HCT116 (cell line): ENCODE measurements at regions not wholly inside any gene's neighbourhood (a gene's known extent, or its start where the extent isn't known, plus 50 kb on each side); places are given as distances from the start of the nearest gene placed in this dataset.

Experiments used
- ATAC-seq: fragments of 200-7000 bp; cut with Tn5 transposase; 2 replicates; pipeline ENCODE4 v1.9.1; 2020; ENCODE audit warnings: mild to moderate bottlenecking, moderate library complexity
- BruUV-seq: library from RNA; stranded (reverse); fragments of 400-500 nt; replicated peaks from 2 replicates; lab custom pipeline; 2021; lab: Mats Ljungman, UMichigan
- CTCF ChIA-PET: fragments of 300-600 bp; sonication (Branson Sonifier 250); formaldehyde crosslinking; loops from one replicate; lab custom pipeline; 2021; ENCODE audit warnings: antibody characterized with exemption; lab: Charles Lee
- POLR2A ChIA-PET: fragments of 300-600, 350-600 bp; sonication (Branson Sonifier 250); formaldehyde crosslinking; loops from one replicate; lab custom pipeline; 2021; ENCODE audit warnings: antibody characterized with exemption; lab: Charles Lee
- RAD21 ChIA-PET, 2 experiments: fragments of 300-600 bp; sonication (Branson Sonifier 250); formaldehyde crosslinking; loops; one replicate each; lab custom pipeline; 2023; ENCODE audit warnings: low total read pairs in 2 of 2; ENCODE audit not compliant: uncharacterized antibody in 2 of 2, unreplicated experiment in 2 of 2, low non-redundant PET in 1 of 2; lab: Charles Lee
- DNase-seq: peaks from one replicate; pipeline ENCODE4 v3.0.0-alpha.2; 2010; ENCODE audit warnings: low read depth, low spot score
- H2AFZ ChIP-seq: fragments of 200-600 bp; shearing (Covaris generic), sonication (generic); 2 replicates; pipeline ENCODE4 v1.6.1; 2017; ENCODE audit warnings: low read depth, mixed run types, mixed read lengths, antibody characterized with exemption, low read length; ENCODE audit not compliant: poor library complexity, severe bottlenecking
- H3K27ac ChIP-seq: 2 replicates; pipeline ENCODE4 v1.5.1; 2012; ENCODE audit warnings: low read depth, low read length
- H3K27me3 ChIP-seq: fragments of 200-600 bp; sonication (generic); 2 replicates; pipeline ENCODE4 v1.6.1; 2016; ENCODE audit warnings: mixed run types, low read length, mixed read lengths; ENCODE audit not compliant: insufficient read depth
- H3K36me3 ChIP-seq, 2 experiments: fragments of 200-500 bp in 1 of 2; fragments of 200-600 bp in 1 of 2; sonication (Bioruptor generic) in 1 of 2; sonication (generic) in 1 of 2; 2 replicates each; pipeline versions ENCODE4 v1.5.1 to v1.6.1; 2014 to 2016; ENCODE audit warnings: low read length in 2 of 2, inconsistent platforms in 1 of 2, mixed read lengths in 1 of 2, mixed run types in 1 of 2; ENCODE audit not compliant: insufficient read depth in 2 of 2, control insufficient read depth in 1 of 2
- H3K4me1 ChIP-seq, 2 experiments: fragments of 200-600 bp in 1 of 2; sonication (generic) in 1 of 2; 2 replicates each; pipeline versions ENCODE4 v1.5.1 to v1.6.1; 2012 to 2017; ENCODE audit warnings: low read length in 2 of 2, inconsistent platforms in 1 of 2, mild to moderate bottlenecking in 1 of 2, mixed read lengths in 1 of 2, mixed run types in 1 of 2, moderate library complexity in 1 of 2; ENCODE audit not compliant: insufficient read depth in 2 of 2, control insufficient read depth in 1 of 2
- H3K4me2 ChIP-seq: fragments of 200-600 bp; sonication (generic); 2 replicates; pipeline ENCODE4 v1.6.1; 2017; ENCODE audit warnings: mixed run types, low read length, mixed read lengths
- H3K4me3 ChIP-seq, 2 experiments: fragments of 200-600 bp in 1 of 2; sonication (generic) in 1 of 2; replicated peaks in 1 of 2; 2 replicates each; pipeline ENCODE4 v1.5.1; 2011 to 2016; ENCODE audit warnings: low read length in 2 of 2, control low read depth in 1 of 2, low read depth in 1 of 2, mild to moderate bottlenecking in 1 of 2, mixed read lengths in 1 of 2, mixed run types in 1 of 2
- H3K79me2 ChIP-seq: fragments of 200-600 bp; sonication (generic); 2 replicates; pipeline ENCODE4 v1.6.1; 2017; ENCODE audit warnings: mild to moderate bottlenecking, mixed run types, low read length, moderate library complexity, mixed read lengths; ENCODE audit not compliant: insufficient read depth
- H3K9ac ChIP-seq: fragments of 200-600 bp; sonication (generic); 2 replicates; pipeline ENCODE4 v1.6.1; 2016; ENCODE audit warnings: low read length, mixed read lengths
- H3K9me2 ChIP-seq: fragments of 200-600 bp; sonication (generic), shearing (Covaris generic); 2 replicates; pipeline ENCODE4 v1.6.1; 2017; ENCODE audit warnings: mixed run types, mild to moderate bottlenecking, moderate library complexity; ENCODE audit not compliant: insufficient read depth
- H3K9me3 ChIP-seq, 2 experiments: fragments of 200-500 bp in 1 of 2; fragments of 200-600 bp in 1 of 2; sonication (Bioruptor generic) in 1 of 2; sonication (generic) in 1 of 2; 2 replicates each; pipeline ENCODE4 v1.6.1; 2014 to 2017; ENCODE audit warnings: low read length in 2 of 2, mixed read lengths in 2 of 2, inconsistent platforms in 1 of 2, low read depth in 1 of 2, mild to moderate bottlenecking in 1 of 2, mixed run types in 1 of 2, moderate library complexity in 1 of 2; ENCODE audit not compliant: control insufficient read depth in 1 of 2, insufficient read depth in 1 of 2
- H4K20me1 ChIP-seq: fragments of 200-600 bp; sonication (generic), shearing (Covaris generic); 2 replicates; pipeline ENCODE4 v1.6.1; 2017; ENCODE audit warnings: mixed run types, mild to moderate bottlenecking, moderate library complexity; ENCODE audit not compliant: insufficient read depth
- CBX3 ChIP-seq: IDR thresholded peaks from 2 replicates; pipeline ENCODE4 v1.6.1; 2012; ENCODE audit warnings: low read depth
- CEBPB ChIP-seq: IDR thresholded peaks from 2 replicates; pipeline ENCODE4 v1.6.1; 2012; ENCODE audit warnings: low read depth
- EGR1 ChIP-seq: IDR thresholded peaks from 2 replicates; pipeline ENCODE4 v1.6.1; 2012; ENCODE audit warnings: low read depth
- ELF1 ChIP-seq: IDR thresholded peaks from 2 replicates; pipeline ENCODE4 v1.6.1; 2012; ENCODE audit warnings: low read depth, borderline replicate concordance
- EZH2 ChIP-seq: fragments of 200-600 bp; sonication (generic); IDR thresholded peaks from 2 replicates; pipeline ENCODE4 v1.6.1; 2017; ENCODE audit warnings: antibody characterized with exemption, mixed run types
- FOSL1 ChIP-seq: IDR thresholded peaks from 2 replicates; pipeline ENCODE4 v1.6.1; 2012; ENCODE audit warnings: low read depth
- JUND ChIP-seq: IDR thresholded peaks from 2 replicates; pipeline ENCODE4 v1.6.1; 2012
- POLR2A ChIP-seq: IDR thresholded peaks from 2 replicates; pipeline ENCODE4 v1.7.0; 2011; ENCODE audit warnings: borderline replicate concordance; ENCODE audit not compliant: insufficient read depth, insufficient read length; ENCODE audit errors: extremely low read depth
- POLR2AphosphoS5 ChIP-seq: IDR thresholded peaks from 2 replicates; pipeline ENCODE4 v1.6.1; 2011; ENCODE audit warnings: mild to moderate bottlenecking, low read depth, low read length, moderate library complexity
- RAD21 ChIP-seq: IDR thresholded peaks from 2 replicates; pipeline ENCODE4 v1.6.1; 2012; ENCODE audit warnings: low read depth, mild to moderate bottlenecking
- SIN3A ChIP-seq: IDR thresholded peaks from 2 replicates; pipeline ENCODE4 v1.6.1; 2012; ENCODE audit warnings: low read depth
- SP1 ChIP-seq: IDR thresholded peaks from 2 replicates; pipeline ENCODE4 v1.6.1; 2012; ENCODE audit warnings: low read depth
- YY1 ChIP-seq: IDR thresholded peaks from 2 replicates; pipeline ENCODE4 v1.6.1; 2011; ENCODE audit warnings: low read length, low read depth, moderate library complexity, mild to moderate bottlenecking; ENCODE audit not compliant: insufficient replicate concordance; ENCODE audit errors: extremely low read depth
- ZFX ChIP-seq: fragments of 450-650 bp; IDR thresholded peaks from 2 replicates; pipeline ENCODE4 v1.6.1; 2017
- ZNF274 ChIP-seq: fragments of 200-500 bp; sonication (Bioruptor generic); IDR thresholded peaks from 2 replicates; pipeline ENCODE4 v1.6.1; 2014; ENCODE audit warnings: mild to moderate bottlenecking, low read depth, low read length, inconsistent platforms
- intact Hi-C: fragments of 100-400 bp; cut with micrococcal nuclease; formaldehyde crosslinking; loops from 2 replicates; pipeline ENCODE4 v1.10.0; 2022
- TF ChIP-seq, protein P1 (sequence below): IDR thresholded peaks from 2 replicates; pipeline ENCODE4 v1.6.1; 2011; ENCODE audit warnings: mild to moderate bottlenecking, low read length, moderate library complexity; ENCODE audit not compliant: insufficient replicate concordance; ENCODE audit errors: extremely low read depth
- TF ChIP-seq, protein P2 (sequence below): IDR thresholded peaks from 2 replicates; pipeline ENCODE4 v1.6.1; 2012
- TF ChIP-seq, protein P3 (sequence below): IDR thresholded peaks from 2 replicates; pipeline ENCODE4 v1.6.1; 2012
- TF ChIP-seq, protein P4 (sequence below): IDR thresholded peaks from 2 replicates; pipeline ENCODE4 v1.6.1; 2012; ENCODE audit warnings: low read depth

DNA sequence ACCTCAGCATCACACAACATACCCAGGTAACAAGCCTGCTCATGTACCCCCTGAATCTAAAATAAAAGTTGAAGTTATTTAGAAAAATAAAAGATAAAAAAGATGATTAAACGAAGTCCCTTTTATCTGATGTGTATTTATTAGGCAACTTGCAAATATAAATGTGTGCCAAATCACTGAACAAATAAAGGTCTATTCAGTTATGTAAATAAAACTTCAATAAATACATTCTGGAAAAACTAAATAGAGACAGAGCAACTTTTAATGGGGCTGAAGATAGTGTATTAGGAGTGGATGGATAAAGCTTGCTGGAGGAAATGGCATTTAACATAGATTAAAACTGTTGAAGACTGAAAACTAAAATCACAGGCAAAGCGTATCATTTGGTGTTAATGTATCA lies 678.0 kb upstream of the GRM7 start (continued):
- no peak for TF ChIP-seq ELF1

DNA sequence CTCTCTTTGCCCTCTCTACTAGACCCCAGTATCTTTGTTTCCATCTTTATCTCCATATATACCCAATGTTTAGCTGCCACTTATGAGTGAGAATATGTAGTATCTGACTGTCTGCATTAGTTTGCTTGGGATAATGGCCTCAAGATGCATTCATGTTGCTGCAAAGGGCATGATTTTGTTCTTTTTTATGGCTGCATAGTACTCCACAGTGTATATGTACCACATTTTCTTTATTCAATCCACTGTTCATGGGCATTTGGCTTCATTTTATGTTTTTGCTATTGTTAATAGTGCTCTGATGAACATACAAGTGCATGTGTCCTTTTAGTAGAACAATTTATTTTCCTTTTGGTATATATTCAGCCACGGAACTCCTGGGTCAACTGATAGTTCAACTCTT lies 671.5 kb upstream of the GRM7 start:
- no peak overlapping the region for H3K4me2 ChIP-seq
- no TSS peak for BruUV-seq
- no peak overlapping the region for H3K27ac ChIP-seq
- H3K4me3 ChIP-seq, result no peak overlapping the region
- ChIA-PET POLR2A (no interaction called here), RAD21 (no interaction called here), CTCF (no interaction called here)
- no peak for ATAC-seq
- H3K79me2 ChIP-seq, result no peaks in the 10 kb centered on the region
- no peaks in the 10 kb centered on the region for H3K4me1 ChIP-seq
- H3K9ac ChIP-seq, result no peak overlapping the region
- H3K27me3 ChIP-seq, result no peaks in the 10 kb centered on the region
- no peaks in the 10 kb centered on the region for H3K36me3 ChIP-seq
- H2AFZ ChIP-seq, result no peak overlapping the region
- H3K9me3 ChIP-seq, result no peaks in the 10 kb centered on the region
- H4K20me1 ChIP-seq, result no peaks in the 10 kb centered on the region
- no peak for TF ChIP-seq SP1
- TF ChIP-seq RAD21, result no peak
- no peak for TF ChIP-seq CBX3
- TF ChIP-seq, protein P1, sequence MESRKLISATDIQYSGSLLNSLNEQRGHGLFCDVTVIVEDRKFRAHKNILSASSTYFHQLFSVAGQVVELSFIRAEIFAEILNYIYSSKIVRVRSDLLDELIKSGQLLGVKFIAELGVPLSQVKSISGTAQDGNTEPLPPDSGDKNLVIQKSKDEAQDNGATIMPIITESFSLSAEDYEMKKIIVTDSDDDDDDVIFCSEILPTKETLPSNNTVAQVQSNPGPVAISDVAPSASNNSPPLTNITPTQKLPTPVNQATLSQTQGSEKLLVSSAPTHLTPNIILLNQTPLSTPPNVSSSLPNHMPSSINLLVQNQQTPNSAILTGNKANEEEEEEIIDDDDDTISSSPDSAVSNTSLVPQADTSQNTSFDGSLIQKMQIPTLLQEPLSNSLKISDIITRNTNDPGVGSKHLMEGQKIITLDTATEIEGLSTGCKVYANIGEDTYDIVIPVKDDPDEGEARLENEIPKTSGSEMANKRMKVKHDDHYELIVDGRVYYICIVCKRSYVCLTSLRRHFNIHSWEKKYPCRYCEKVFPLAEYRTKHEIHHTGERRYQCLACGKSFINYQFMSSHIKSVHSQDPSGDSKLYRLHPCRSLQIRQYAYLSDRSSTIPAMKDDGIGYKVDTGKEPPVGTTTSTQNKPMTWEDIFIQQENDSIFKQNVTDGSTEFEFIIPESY, result no peak
- TF ChIP-seq ZFX, result no peak
- no peak for TF ChIP-seq POLR2A
- TF ChIP-seq ELF1, result no peak
- no peak for TF ChIP-seq POLR2AphosphoS5
- TF ChIP-seq JUND, result no peak
- TF ChIP-seq SIN3A, result no peak
- TF ChIP-seq YY1, result no peak
- no peak for TF ChIP-seq CEBPB
- TF ChIP-seq EZH2, result no peak
- TF ChIP-seq FOSL1, result no peak
- TF ChIP-seq EGR1, result no peak
- TF ChIP-seq, protein P2, sequence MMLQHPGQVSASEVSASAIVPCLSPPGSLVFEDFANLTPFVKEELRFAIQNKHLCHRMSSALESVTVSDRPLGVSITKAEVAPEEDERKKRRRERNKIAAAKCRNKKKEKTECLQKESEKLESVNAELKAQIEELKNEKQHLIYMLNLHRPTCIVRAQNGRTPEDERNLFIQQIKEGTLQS, result no peak
- TF ChIP-seq ZNF274, result no peak
- TF ChIP-seq, protein P3, sequence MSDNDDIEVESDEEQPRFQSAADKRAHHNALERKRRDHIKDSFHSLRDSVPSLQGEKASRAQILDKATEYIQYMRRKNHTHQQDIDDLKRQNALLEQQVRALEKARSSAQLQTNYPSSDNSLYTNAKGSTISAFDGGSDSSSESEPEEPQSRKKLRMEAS, result no peak
- TF ChIP-seq, protein P4, sequence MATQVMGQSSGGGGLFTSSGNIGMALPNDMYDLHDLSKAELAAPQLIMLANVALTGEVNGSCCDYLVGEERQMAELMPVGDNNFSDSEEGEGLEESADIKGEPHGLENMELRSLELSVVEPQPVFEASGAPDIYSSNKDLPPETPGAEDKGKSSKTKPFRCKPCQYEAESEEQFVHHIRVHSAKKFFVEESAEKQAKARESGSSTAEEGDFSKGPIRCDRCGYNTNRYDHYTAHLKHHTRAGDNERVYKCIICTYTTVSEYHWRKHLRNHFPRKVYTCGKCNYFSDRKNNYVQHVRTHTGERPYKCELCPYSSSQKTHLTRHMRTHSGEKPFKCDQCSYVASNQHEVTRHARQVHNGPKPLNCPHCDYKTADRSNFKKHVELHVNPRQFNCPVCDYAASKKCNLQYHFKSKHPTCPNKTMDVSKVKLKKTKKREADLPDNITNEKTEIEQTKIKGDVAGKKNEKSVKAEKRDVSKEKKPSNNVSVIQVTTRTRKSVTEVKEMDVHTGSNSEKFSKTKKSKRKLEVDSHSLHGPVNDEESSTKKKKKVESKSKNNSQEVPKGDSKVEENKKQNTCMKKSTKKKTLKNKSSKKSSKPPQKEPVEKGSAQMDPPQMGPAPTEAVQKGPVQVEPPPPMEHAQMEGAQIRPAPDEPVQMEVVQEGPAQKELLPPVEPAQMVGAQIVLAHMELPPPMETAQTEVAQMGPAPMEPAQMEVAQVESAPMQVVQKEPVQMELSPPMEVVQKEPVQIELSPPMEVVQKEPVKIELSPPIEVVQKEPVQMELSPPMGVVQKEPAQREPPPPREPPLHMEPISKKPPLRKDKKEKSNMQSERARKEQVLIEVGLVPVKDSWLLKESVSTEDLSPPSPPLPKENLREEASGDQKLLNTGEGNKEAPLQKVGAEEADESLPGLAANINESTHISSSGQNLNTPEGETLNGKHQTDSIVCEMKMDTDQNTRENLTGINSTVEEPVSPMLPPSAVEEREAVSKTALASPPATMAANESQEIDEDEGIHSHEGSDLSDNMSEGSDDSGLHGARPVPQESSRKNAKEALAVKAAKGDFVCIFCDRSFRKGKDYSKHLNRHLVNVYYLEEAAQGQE, result no peak
- intact Hi-C loops, result no loop called here
- no peaks in the 10 kb centered on the region for H3K9me2 ChIP-seq
- DNase-seq, result no peak
